K562 (cell line): ENCODE measurements at regions not wholly inside any gene's neighbourhood (a gene's known extent, or its start where the extent isn't known, plus 50 kb on each side); places are given as distances from the start of the nearest gene placed in this dataset.

ENCODE experiments used
- ATAC-seq: fragments of 200-7000 bp; cut with Tn5 transposase; 3 replicates; pipeline ENCODE4 v1.9.1; 2020; ENCODE audit warnings: moderate library complexity
- BruUV-seq: library from RNA; stranded (reverse); fragments of 400-500 nt; replicated peaks from 2 replicates; lab custom pipeline; 2021; lab: Mats Ljungman, UMichigan
- CTCF ChIA-PET: fragments of 300-600 bp; formaldehyde crosslinking; extraction: SDS; loops from one replicate; lab custom pipeline; 2021; ENCODE audit warnings: low intra/inter-chr PET ratio; lab: Yijun Ruan, JAX
- POLR2A ChIA-PET: fragments of 300-600, 350-650 bp; sonication (Branson Sonifier 250); formaldehyde crosslinking; extraction: SDS; loops from one replicate; lab custom pipeline; 2021; ENCODE audit warnings: antibody characterized with exemption, inconsistent platforms; lab: Yijun Ruan, JAX
- DNase-seq, 4 experiments: peaks; one replicate each; pipeline versions ENCODE4 v3.0.0 to v3.0.0-alpha.2; 2011 to 2018; ENCODE audit warnings: low spot score in 3 of 4, mixed read lengths in 3 of 4; ENCODE audit errors: extremely low read depth in 1 of 4
- FAIRE-seq: peaks from 2 replicates; lab custom pipeline; 2011; peaks lifted over from hg19 to GRCh38; lab: Jason Lieb, UNC
- H2AFZ ChIP-seq: 2 replicates; pipeline ENCODE4 v1.6.0; 2011; ENCODE audit warnings: low read depth, low read length, control low read depth, inconsistent platforms
- H3K27ac ChIP-seq: fragments of 200-600 bp; 3 replicates; pipeline ENCODE4 v1.8.0; 2011; ENCODE audit warnings: low read depth, mild to moderate bottlenecking, control low read depth, inconsistent platforms, low read length, moderate library complexity, mixed read lengths; ENCODE audit errors: extremely low read depth
- H3K27me3 ChIP-seq, 2 experiments: fragments of 300-600 bp in 1 of 2; 2 replicates in 1 of 2; 3 replicates in 1 of 2; pipeline versions ENCODE4 v1.6.0 to v1.8.0; 2011; ENCODE audit warnings: inconsistent platforms in 2 of 2, low read length in 2 of 2, mild to moderate bottlenecking in 1 of 2, mixed read lengths in 1 of 2, moderate library complexity in 1 of 2; ENCODE audit not compliant: control insufficient read depth in 2 of 2, insufficient read depth in 2 of 2
- H3K36me3 ChIP-seq: fragments of 300-600 bp; 3 replicates; pipeline ENCODE4 v1.8.0; 2011; ENCODE audit warnings: mild to moderate bottlenecking, low read length, inconsistent platforms; ENCODE audit not compliant: control insufficient read depth, insufficient read depth
- H3K4me1 ChIP-seq, 2 experiments: fragments of 200-600 bp in 1 of 2; replicated peaks in 1 of 2; 2 replicates in 1 of 2; 3 replicates in 1 of 2; pipeline versions ENCODE4 v1.5.1 to v1.8.0; 2011; ENCODE audit warnings: inconsistent platforms in 2 of 2, low read length in 2 of 2, mild to moderate bottlenecking in 1 of 2, mixed read lengths in 1 of 2, moderate library complexity in 1 of 2; ENCODE audit not compliant: control insufficient read depth in 2 of 2, insufficient read depth in 2 of 2
- H3K4me2 ChIP-seq: 2 replicates; pipeline ENCODE4 v1.6.1; 2011; ENCODE audit warnings: low read length, control low read depth, inconsistent platforms, mixed read lengths; ENCODE audit not compliant: insufficient read depth
- H3K4me3 ChIP-seq: fragments of 200-600 bp; sonication (generic), shearing (Covaris generic); 2 replicates; pipeline ENCODE4 v1.5.1; 2016; ENCODE audit warnings: control low read depth, inconsistent platforms
- H3K79me2 ChIP-seq: fragments of 200-600 bp; 3 replicates; pipeline ENCODE4 v1.8.0; 2011; ENCODE audit warnings: low read length, inconsistent platforms; ENCODE audit not compliant: control insufficient read depth, insufficient read depth
- H3K9ac ChIP-seq, 2 experiments: 2 replicates each; pipeline versions ENCODE4 v1.6.0 to v1.6.1; 2011; ENCODE audit warnings: low read depth in 2 of 2, low read length in 2 of 2, control low read depth in 1 of 2, inconsistent platforms in 1 of 2, mild to moderate bottlenecking in 1 of 2, mixed read lengths in 1 of 2; ENCODE audit not compliant: insufficient read depth in 1 of 2
- H3K9me1 ChIP-seq: one replicate; pipeline ENCODE4 v1.6.0; 2011; ENCODE audit warnings: inconsistent platforms, mild to moderate bottlenecking, low read length, moderate library complexity; ENCODE audit not compliant: control insufficient read depth, insufficient read depth
- H3K9me3 ChIP-seq: replicated peaks from 2 replicates; pipeline ENCODE4 v1.5.1; 2011; ENCODE audit warnings: low read depth, low read length, inconsistent platforms; ENCODE audit not compliant: control insufficient read depth, insufficient read depth
- H4K20me1 ChIP-seq: replicated peaks from 2 replicates; pipeline ENCODE4 v1.6.1; 2011; ENCODE audit warnings: low read length, inconsistent platforms, mixed read lengths; ENCODE audit not compliant: control insufficient read depth, insufficient read depth
- CCNT2 ChIP-seq: IDR thresholded peaks from 2 replicates; pipeline ENCODE4 v1.6.1; 2011; ENCODE audit warnings: borderline replicate concordance, low read depth, mild to moderate bottlenecking, moderate library complexity, mixed read lengths, low read length; ENCODE audit not compliant: insufficient read length; ENCODE audit errors: extremely low read depth
- EGR1 ChIP-seq: fragments of 450-650 bp; conservative IDR thresholded peaks from 2 replicates; pipeline ENCODE4 v1.6.1; 2017; ENCODE audit warnings: mild to moderate bottlenecking
- HSF4 ChIP-seq: fragments of 250-450 bp; sonication (Bioruptor Pico); IDR thresholded peaks from 2 replicates; pipeline ENCODE4 v2.1.2; 2022; ENCODE audit warnings: mild to moderate bottlenecking, moderate library complexity, borderline replicate concordance
- SMAD3 ChIP-seq: fragments of 450-650 bp; formaldehyde crosslinking; conservative IDR thresholded peaks from 2 replicates; pipeline ENCODE4 v1.4.0; 2020; ENCODE audit warnings: mild to moderate bottlenecking
- USF2 ChIP-seq: sonication (generic); formaldehyde crosslinking; IDR thresholded peaks from 2 replicates; pipeline ENCODE4 v1.5.0; 2020; ENCODE audit warnings: missing genetic modification reagents
- ZBTB5 ChIP-seq: fragments of 450-650 bp; IDR thresholded peaks from 2 replicates; pipeline ENCODE4 v1.6.1; 2017; ENCODE audit warnings: antibody characterized with exemption
- ZNF184 ChIP-seq: sonication (generic); formaldehyde crosslinking; IDR thresholded peaks from 2 replicates; pipeline ENCODE4 v1.5.0; 2020; ENCODE audit warnings: missing genetic modification reagents
- ZNF274 ChIP-seq: IDR thresholded peaks from 2 replicates; pipeline ENCODE4 v1.6.1; 2011; ENCODE audit warnings: low read depth, mild to moderate bottlenecking, low read length, moderate library complexity, borderline replicate concordance
- ZNF280A ChIP-seq: fragments of 450-650 bp; IDR thresholded peaks from 2 replicates; pipeline ENCODE4 v1.6.1; 2018; ENCODE audit warnings: mild to moderate bottlenecking, low read depth; ENCODE audit not compliant: partially characterized antibody
- ZNF395 ChIP-seq: fragments of 200-800 bp; sonication (Bioruptor generic); IDR thresholded peaks from 2 replicates; pipeline ENCODE4 v1.6.1; 2017; ENCODE audit warnings: missing genetic modification characterization, missing compliant biosample characterization
- WGBS: fragments of 100-300 bp; shearing (Covaris generic); methylation state at CpG from one replicate; pipeline ENCODE4 v1.1.6; 2016; ENCODE audit warnings: low coverage, mixed read lengths; ENCODE audit not compliant: insufficient coverage; ENCODE audit errors: missing lambda C conversion rate; 5-methylcytosine and 5-hydroxymethylcytosine counted together
- in situ Hi-C: fragments of 300-500 bp; cut with MboI; formaldehyde crosslinking; loops from 4 replicates; pipeline ENCODE4 v1.15.0; 2018; ENCODE audit warnings: inconsistent platforms, mixed read lengths
- intact Hi-C: fragments of 100-400 bp; cut with micrococcal nuclease; formaldehyde crosslinking; loops from 2 replicates; pipeline ENCODE4 v1.14.2; 2022

- Histone ChIP-seq H3K4me1 (no peaks in the 10 kb centered on the region; a peak in 2 of 5 replicates), H3K9me1 (no peaks in the 10 kb centered on the region), H3K9me3 (no peaks in the 10 kb centered on the region), H4K20me1 (no peaks in the 10 kb centered on the region), H3K27ac (no peak overlapping the region), H2AFZ (no peak overlapping the region), H3K4me3 (no peak overlapping the region), H3K9ac (no peak overlapping the region), H3K4me2 (no peak overlapping the region), H3K79me2 (no peaks in the 10 kb centered on the region), H3K27me3 (no peaks in the 10 kb centered on the region), H3K36me3 (no peaks in the 10 kb centered on the region)
- DNase-seq (no peak), ATAC-seq (no peak), FAIRE-seq (no peak)
- intact Hi-C loops (no loop called here), in situ Hi-C loops (loop anchor here (25.0 kb wide), 2 partner anchors 1043 to 1243 kb away; partner anchors contain the start of gene MN1)
- BruUV-seq, result no TSS peak
- ChIA-PET POLR2A (interaction anchor here (1.0 kb wide), 1 partner anchor 10 kb away, joined by 3 read pairs; no protein-coding TSS in a partner anchor), CTCF (no interaction called here)
- WGBS, result 8% methylated on average over 1 of the region's 1 CpG
- no peak for TF ChIP-seq HSF4 (CRISPR knock-in tag)
- no peak for TF ChIP-seq ZBTB5
- TF ChIP-seq ZNF280A, result no peak
- no peak for TF ChIP-seq ZNF395 (CRISPR knock-in tag)
- no peak for TF ChIP-seq USF2
- no peak for TF ChIP-seq ZNF184 (CRISPR knock-in tag)
- no peak for TF ChIP-seq SMAD3 (CRISPR knock-in tag)
- no peak for TF ChIP-seq CCNT2
- TF ChIP-seq ZNF274, result no peak
- no peak for TF ChIP-seq EGR1
Measured at GRCh38 chr22:26769663-26770062, 112.3 kb downstream of the MIAT start.
